ENCODE measurements at regions not wholly inside any gene's neighbourhood (a gene's known extent, or its start where the extent isn't known, plus 50 kb on each side); places are given as distances from the start of the nearest gene placed in this dataset.
"Not testable (repeated sequence)": the region's sequence is repeated elsewhere in the genome, so short reads cannot be mapped to it uniquely, and the experiment has no call there.

DNA sequence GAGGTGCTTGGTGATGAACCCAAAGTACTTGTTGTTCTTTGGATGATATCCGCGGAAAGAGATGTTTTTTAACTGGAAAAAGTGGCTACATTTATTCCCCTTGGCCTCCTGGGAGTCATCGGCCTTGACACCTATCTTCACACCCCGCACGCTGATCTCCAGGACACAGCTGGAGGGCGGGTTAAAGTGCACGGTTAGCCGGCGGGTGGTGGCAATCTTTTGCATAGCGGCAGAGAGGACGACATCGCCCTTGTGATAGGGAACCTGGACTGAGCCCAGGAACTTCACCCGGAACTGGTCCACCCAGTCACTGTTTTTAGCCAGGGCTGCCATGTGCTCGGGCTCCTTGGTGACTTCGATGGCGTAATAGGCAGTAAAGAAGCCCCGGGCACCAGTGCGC is 110.5 kb upstream of the PLEKHM1 start:
- TF ChIP-seq CTCF, POLR2A (IDR thresholded peaks at IDR 0.05): not testable (repeated sequence)

Data from testis (tissue), 2 donors.